Gastrocnemius medialis (tissue), 4 donors: ENCODE measurements at regions not wholly inside any gene's neighbourhood (a gene's known extent, or its start where the extent isn't known, plus 50 kb on each side); places are given as distances from the start of the nearest gene placed in this dataset.

Experiments
- ATAC-seq, 2 donors: fragments of 150-250 bp; one replicate each; pipeline ENCODE4 v1.9.1; 2016
- DNase-seq, 2 donors: peaks; one replicate each; pipeline ENCODE4 v3.0.0-alpha.2; 2019
- H3K27ac ChIP-seq, 4 donors: fragments of 200-600 bp; sonication (generic); 1 replicate in 1 of 4; 2 replicates in 3 of 4; pipeline ENCODE4 v1.5.1; 2016 to 2018; ENCODE audit warnings: mild to moderate bottlenecking in 2 of 4, moderate library complexity in 1 of 4
- H3K27me3 ChIP-seq, 3 donors: fragments of 200-600 bp; sonication (generic) in 2 of 3; 1 replicate in 1 of 3; 2 replicates in 2 of 3; pipeline versions ENCODE4 v1.5.1 to v1.6.0; 2016 to 2019; ENCODE audit warnings: mild to moderate bottlenecking in 1 of 3, moderate library complexity in 1 of 3
- H3K36me3 ChIP-seq, 2 donors: fragments of 200-600 bp; sonication (generic) in 1 of 2; one replicate each; pipeline ENCODE4 v1.5.1; 2017 to 2018
- H3K4me1 ChIP-seq, 2 donors: fragments of 200-600 bp; sonication (generic) in 1 of 2; one replicate each; pipeline ENCODE4 v1.5.1; 2016 to 2017; ENCODE audit warnings: mild to moderate bottlenecking in 2 of 2
- H3K4me3 ChIP-seq, 4 donors: fragments of 200-600 bp; sonication (generic) in 3 of 4; 1 replicate in 1 of 4; 2 replicates in 3 of 4; pipeline ENCODE4 v1.5.1; 2016 to 2019; ENCODE audit warnings: mild to moderate bottlenecking in 2 of 4
- H3K9me3 ChIP-seq, 3 donors: fragments of 200-600 bp; sonication (generic) in 2 of 3; 1 replicate in 1 of 3; 2 replicates in 2 of 3; pipeline ENCODE4 v1.5.1; 2016 to 2019
- POLR2A ChIP-seq, 2 donors: fragments of 450-650 bp; IDR thresholded peaks; one replicate each; pipeline ENCODE4 v1.6.1; 2017; ENCODE audit warnings: antibody characterized with exemption in 2 of 2, mild to moderate bottlenecking in 2 of 2, moderate library complexity in 2 of 2
- in situ Hi-C, 4 donors: fragments of 200-750 bp; cut with MboI; loops; one replicate each; pipeline versions ENCODE4 v1.15.0 to v1.8.0; 2017; ENCODE audit warnings: low sequenced_read_pairs in 4 of 4
- intact Hi-C: fragments of 100-400 bp; cut with DNase I; formaldehyde crosslinking; loops from one replicate; pipeline ENCODE4 v1.15.1; 2023; ENCODE audit warnings: low total_unique reads
- TF ChIP-seq, protein P1 (sequence below), 5 experiments: fragments of 450-650 bp in 3 of 5; fragments of 200-600 bp in 2 of 5; sonication (generic) in 2 of 5; IDR thresholded peaks in 4 of 5; conservative IDR thresholded peaks in 1 of 5; 1 replicate in 4 of 5; 2 replicates in 1 of 5; pipeline ENCODE4 v1.5.1; 2016 to 2019; ENCODE audit warnings: antibody characterized with exemption in 5 of 5, mild to moderate bottlenecking in 3 of 5, moderate library complexity in 3 of 5

DNA sequence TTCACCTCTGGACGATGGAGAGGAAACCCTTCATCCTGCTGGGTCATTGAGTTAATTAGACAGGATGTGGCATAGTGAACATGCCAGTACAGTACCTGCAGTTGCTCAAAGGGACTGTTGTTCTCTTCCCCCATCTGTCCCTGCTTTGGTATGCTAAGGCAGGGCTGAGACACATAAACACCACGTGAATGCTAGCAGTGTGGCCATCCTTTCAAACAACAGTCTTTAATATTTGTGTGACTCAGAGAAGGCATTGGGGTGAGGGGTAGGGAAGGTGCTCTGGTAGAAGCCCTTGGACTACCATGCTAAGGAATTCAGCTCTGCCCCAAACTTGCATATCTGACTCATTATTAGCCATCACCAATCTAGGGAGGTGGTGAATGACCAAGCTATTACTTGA is 180.2 kb upstream of the ZNF618 start:
- H3K27me3 ChIP-seq = peaks cover 0 to 3% (median 0%) of the 10 kb centered on the region in 3 donors
- ATAC-seq (no peak), DNase-seq (no peak)
- in situ Hi-C loops (loop anchor here in 1 of 4 donors (25.0 kb wide), 1 partner anchor 341 kb away; no protein-coding TSS in a partner anchor), intact Hi-C loops (no loop called here)
- H3K36me3 ChIP-seq = no peaks in the 10 kb centered on the region
- H3K27ac ChIP-seq = no peak overlapping the region
- no peaks in the 10 kb centered on the region for H3K4me1 ChIP-seq
- no peaks in the 10 kb centered on the region for H3K9me3 ChIP-seq
- H3K4me3 ChIP-seq = no peak overlapping the region
- no peak for TF ChIP-seq POLR2A (IDR thresholded peaks at IDR 0.05)
- TF ChIP-seq, protein P1, sequence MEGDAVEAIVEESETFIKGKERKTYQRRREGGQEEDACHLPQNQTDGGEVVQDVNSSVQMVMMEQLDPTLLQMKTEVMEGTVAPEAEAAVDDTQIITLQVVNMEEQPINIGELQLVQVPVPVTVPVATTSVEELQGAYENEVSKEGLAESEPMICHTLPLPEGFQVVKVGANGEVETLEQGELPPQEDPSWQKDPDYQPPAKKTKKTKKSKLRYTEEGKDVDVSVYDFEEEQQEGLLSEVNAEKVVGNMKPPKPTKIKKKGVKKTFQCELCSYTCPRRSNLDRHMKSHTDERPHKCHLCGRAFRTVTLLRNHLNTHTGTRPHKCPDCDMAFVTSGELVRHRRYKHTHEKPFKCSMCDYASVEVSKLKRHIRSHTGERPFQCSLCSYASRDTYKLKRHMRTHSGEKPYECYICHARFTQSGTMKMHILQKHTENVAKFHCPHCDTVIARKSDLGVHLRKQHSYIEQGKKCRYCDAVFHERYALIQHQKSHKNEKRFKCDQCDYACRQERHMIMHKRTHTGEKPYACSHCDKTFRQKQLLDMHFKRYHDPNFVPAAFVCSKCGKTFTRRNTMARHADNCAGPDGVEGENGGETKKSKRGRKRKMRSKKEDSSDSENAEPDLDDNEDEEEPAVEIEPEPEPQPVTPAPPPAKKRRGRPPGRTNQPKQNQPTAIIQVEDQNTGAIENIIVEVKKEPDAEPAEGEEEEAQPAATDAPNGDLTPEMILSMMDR (IDR thresholded peaks at IDR 0.05 in 4 of 5, conservative IDR thresholded peaks at IDR 0.05 in 1 of 5) = no peak

DNA sequence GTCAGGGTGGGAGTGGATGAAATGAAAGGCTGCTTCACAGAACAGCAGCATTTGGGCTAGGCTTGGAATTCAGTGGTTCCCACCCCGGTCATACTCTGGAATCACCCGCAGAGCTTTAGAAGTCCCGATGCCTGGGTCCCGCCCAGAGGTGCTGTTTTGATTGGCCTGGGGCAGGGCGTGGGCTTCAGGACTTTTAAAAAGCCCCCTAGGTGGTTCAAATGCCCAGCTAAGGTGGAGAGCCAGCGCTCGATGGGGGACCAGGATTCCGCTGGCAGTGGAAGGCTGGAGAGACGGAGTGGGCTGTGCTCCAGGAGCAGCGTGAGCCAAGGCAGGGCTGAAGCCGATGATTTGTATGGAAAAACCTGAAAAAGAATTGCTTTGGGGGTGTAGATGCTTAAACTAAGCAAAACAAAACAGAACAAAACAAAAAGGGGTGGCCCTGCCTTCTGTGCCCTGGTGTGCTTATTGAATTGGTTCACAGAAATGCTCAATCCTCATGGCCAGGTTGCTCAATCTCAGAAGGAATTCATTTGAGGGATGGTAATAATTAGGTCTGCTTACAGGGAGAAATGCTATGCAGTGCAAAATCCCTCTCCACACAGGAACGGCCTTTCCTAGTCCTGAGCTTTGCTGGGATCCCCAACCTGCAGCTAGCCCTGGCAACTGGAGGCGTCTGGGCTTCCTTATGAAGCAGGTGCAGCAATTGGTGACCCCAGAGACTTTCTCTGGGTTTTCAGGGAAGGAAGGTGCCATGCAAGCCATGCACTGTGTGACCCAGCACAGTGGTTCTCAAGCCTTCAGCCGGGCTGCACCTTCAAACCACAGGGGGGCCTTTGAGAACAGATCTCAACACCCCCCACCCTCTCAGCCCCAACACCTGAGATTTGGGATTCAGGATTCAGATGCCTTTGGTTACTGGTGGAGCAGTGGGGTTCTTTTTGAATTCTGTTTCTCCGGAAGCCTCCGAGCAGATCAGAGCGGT is 174.0 kb upstream of the ZNF618 start:
- no peaks in the 10 kb centered on the region for H3K36me3 ChIP-seq
- TF ChIP-seq POLR2A (IDR thresholded peaks at IDR 0.05) = no peak
- TF ChIP-seq, protein P1 (IDR thresholded peaks at IDR 0.05 in 4 of 5, conservative IDR thresholded peaks at IDR 0.05 in 1 of 5) = no peak
- in situ Hi-C loops = no loop called here
- H3K27ac ChIP-seq = no peak overlapping the region
- no peak overlapping the region for H3K4me3 ChIP-seq
- no peaks in the 10 kb centered on the region for H3K27me3 ChIP-seq
- H3K9me3 ChIP-seq = no peaks in the 10 kb centered on the region
- no peak for ATAC-seq
- DNase-seq = no peak
- intact Hi-C loops = no loop called here
- H3K4me1 ChIP-seq = no peaks in the 10 kb centered on the region

DNA sequence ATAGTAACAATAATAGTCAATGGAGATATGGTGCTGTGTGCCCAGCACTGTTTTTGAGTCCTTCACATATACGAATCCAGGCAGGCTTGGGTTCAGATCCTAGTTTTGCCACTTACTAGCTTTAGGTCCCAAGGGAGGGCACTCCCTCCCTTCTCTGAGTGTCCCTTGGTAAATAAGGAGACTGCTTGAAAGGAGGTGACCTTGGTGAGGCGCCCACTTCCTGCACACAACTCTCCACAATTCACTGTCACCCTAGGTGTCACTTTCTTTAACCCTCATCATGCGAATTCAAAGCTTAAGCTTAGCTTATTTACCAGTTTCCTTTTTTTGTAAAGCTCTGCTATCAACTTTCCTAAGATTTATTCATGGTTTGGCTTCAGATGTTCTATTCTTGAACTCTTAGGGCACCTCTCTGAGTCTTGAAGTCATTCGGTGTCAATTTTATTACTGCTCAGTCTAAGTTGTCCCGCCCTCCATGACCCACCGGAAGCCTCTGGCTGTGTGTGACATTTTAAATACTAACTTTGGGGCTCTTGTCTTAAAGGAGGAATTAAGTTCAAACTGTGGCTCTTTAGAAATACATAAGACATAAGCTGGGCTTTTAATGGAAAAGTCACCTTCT is 170.7 kb upstream of the ZNF618 start:
- TF ChIP-seq POLR2A (IDR thresholded peaks at IDR 0.05) = no peak
- TF ChIP-seq, protein P1 (IDR thresholded peaks at IDR 0.05 in 4 of 5, conservative IDR thresholded peaks at IDR 0.05 in 1 of 5) = no peak
- intact Hi-C loops (no loop called here), in situ Hi-C loops (no loop called here)
- Histone ChIP-seq H3K27ac (no peak overlapping the region), H3K4me3 (no peak overlapping the region), H3K36me3 (no peaks in the 10 kb centered on the region), H3K27me3 (no peaks in the 10 kb centered on the region), H3K4me1 (no peaks in the 10 kb centered on the region), H3K9me3 (no peaks in the 10 kb centered on the region)
- ATAC-seq = no peak
- no peak for DNase-seq

DNA sequence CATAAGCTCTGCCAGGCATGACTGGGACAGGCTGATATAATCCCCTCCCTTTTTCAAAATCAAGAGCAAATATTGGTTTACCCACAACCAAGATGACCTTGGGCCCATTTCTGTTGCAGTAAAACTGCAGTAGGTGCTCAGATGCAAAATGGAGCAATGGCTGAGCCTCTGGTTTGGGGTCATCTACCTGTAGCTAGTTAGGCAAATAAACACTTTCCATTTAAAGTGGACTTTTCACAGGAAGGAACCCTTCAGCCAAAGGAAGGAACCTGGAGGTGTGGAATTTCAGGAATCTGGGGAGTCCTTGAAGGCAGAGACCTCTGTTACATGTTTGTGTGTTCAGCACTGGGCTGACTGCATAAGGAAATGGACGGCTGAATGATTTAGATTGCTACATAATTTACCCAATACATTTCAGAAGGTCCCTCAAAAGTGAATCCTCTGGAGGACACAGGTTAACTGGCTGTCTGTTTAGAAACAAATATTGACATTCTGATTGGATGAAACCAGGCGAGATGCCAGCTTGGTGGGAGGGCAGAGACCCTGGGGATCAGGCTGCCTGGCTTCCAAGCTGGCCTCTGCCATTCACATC is 170.1 kb upstream of the ZNF618 start:
- TF ChIP-seq, protein P1 (IDR thresholded peaks at IDR 0.05 in 4 of 5, conservative IDR thresholded peaks at IDR 0.05 in 1 of 5) = no peak
- no peak for TF ChIP-seq POLR2A (IDR thresholded peaks at IDR 0.05)
- intact Hi-C loops = no loop called here
- H3K27me3 ChIP-seq = no peaks in the 10 kb centered on the region
- in situ Hi-C loops = no loop called here
- DNase-seq (no peak), ATAC-seq (no peak)
- no peaks in the 10 kb centered on the region for H3K36me3 ChIP-seq
- H3K4me1 ChIP-seq = no peaks in the 10 kb centered on the region
- no peaks in the 10 kb centered on the region for H3K9me3 ChIP-seq
- H3K4me3 ChIP-seq = no peak overlapping the region
- no peak overlapping the region for H3K27ac ChIP-seq
